NB4 (cell line): ENCODE measurements at regions not wholly inside any gene's neighbourhood (a gene's known extent, or its start where the extent isn't known, plus 50 kb on each side); places are given as distances from the start of the nearest gene placed in this dataset.

ENCODE experiments used
- MYC ChIP-seq: IDR thresholded peaks from 2 replicates; pipeline ENCODE4 v1.6.1; 2011; ENCODE audit warnings: low read depth, low read length
- POLR2A ChIP-seq: IDR thresholded peaks from 2 replicates; pipeline ENCODE4 v1.6.1; 2011; ENCODE audit warnings: mild to moderate bottlenecking; ENCODE audit not compliant: insufficient read length; ENCODE audit errors: extremely low read depth

- TF ChIP-seq POLR2A (no peak), MYC (no peak)
Measured at GRCh38 chr1:61518670-61519400, 206.1 kb downstream of the TM2D1 start.
